Sigmoid colon (tissue), 4 donors: ENCODE measurements at regions not wholly inside any gene's neighbourhood (a gene's known extent, or its start where the extent isn't known, plus 50 kb on each side); places are given as distances from the start of the nearest gene placed in this dataset.

Source experiments
- POLR2A ChIP-seq, 2 donors: fragments of 450-650 bp; IDR thresholded peaks; one replicate each; pipeline ENCODE4 v1.6.1; 2016; ENCODE audit warnings: antibody characterized with exemption in 2 of 2, mild to moderate bottlenecking in 2 of 2, moderate library complexity in 2 of 2
- POLR2AphosphoS5 ChIP-seq, 4 donors: sonication (generic); formaldehyde crosslinking; IDR thresholded peaks; one replicate each; pipeline ENCODE4 v1.6.1; 2017; ENCODE audit warnings: antibody characterized with exemption in 4 of 4
- TF ChIP-seq, protein P1 (sequence below), 4 experiments: fragments of 450-650 bp in 3 of 4; fragments of 200-600 bp in 1 of 4; IDR thresholded peaks; one replicate each; pipeline ENCODE4 v1.5.1; 2016 to 2019; ENCODE audit warnings: antibody characterized with exemption in 4 of 4, mild to moderate bottlenecking in 3 of 4, moderate library complexity in 2 of 4

DNA sequence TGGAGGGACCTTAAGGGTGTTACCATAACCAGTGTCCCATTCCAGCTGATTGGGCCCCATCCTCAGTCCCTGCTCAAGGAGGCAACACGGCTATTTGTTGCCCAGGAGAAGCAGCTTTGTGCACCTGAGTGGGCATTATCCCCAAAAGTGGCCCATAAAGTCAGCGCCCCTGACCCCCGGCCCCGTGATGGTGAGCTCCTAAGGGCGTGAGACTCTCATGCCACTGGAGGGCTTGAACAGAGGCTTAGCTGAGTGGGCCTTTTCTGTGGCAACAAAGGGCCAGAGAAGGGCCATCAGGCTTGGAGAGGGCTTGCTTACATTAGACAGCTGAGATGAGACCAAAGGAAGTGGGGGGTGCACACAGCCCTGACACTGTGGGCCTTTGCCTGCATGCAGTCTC is 99.2 kb upstream of the RAB6C start:
- TF ChIP-seq, protein P1, sequence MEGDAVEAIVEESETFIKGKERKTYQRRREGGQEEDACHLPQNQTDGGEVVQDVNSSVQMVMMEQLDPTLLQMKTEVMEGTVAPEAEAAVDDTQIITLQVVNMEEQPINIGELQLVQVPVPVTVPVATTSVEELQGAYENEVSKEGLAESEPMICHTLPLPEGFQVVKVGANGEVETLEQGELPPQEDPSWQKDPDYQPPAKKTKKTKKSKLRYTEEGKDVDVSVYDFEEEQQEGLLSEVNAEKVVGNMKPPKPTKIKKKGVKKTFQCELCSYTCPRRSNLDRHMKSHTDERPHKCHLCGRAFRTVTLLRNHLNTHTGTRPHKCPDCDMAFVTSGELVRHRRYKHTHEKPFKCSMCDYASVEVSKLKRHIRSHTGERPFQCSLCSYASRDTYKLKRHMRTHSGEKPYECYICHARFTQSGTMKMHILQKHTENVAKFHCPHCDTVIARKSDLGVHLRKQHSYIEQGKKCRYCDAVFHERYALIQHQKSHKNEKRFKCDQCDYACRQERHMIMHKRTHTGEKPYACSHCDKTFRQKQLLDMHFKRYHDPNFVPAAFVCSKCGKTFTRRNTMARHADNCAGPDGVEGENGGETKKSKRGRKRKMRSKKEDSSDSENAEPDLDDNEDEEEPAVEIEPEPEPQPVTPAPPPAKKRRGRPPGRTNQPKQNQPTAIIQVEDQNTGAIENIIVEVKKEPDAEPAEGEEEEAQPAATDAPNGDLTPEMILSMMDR (IDR thresholded peaks at IDR 0.05) = no peak
- TF ChIP-seq POLR2A (IDR thresholded peaks at IDR 0.05) (no peak), POLR2AphosphoS5 (IDR thresholded peaks at IDR 0.05) (no peak)
